ENCODE measurements at regions not wholly inside any gene's neighbourhood (a gene's known extent, or its start where the extent isn't known, plus 50 kb on each side); places are given as distances from the start of the nearest gene placed in this dataset.

GRCh38 chr12:93078059-93078458 lies 149.0 kb upstream of the EEA1 start:
- TF ChIP-seq, protein P1, sequence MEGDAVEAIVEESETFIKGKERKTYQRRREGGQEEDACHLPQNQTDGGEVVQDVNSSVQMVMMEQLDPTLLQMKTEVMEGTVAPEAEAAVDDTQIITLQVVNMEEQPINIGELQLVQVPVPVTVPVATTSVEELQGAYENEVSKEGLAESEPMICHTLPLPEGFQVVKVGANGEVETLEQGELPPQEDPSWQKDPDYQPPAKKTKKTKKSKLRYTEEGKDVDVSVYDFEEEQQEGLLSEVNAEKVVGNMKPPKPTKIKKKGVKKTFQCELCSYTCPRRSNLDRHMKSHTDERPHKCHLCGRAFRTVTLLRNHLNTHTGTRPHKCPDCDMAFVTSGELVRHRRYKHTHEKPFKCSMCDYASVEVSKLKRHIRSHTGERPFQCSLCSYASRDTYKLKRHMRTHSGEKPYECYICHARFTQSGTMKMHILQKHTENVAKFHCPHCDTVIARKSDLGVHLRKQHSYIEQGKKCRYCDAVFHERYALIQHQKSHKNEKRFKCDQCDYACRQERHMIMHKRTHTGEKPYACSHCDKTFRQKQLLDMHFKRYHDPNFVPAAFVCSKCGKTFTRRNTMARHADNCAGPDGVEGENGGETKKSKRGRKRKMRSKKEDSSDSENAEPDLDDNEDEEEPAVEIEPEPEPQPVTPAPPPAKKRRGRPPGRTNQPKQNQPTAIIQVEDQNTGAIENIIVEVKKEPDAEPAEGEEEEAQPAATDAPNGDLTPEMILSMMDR (IDR thresholded peaks at IDR 0.05; ENCODE audit: low read length) = no peak
- TF ChIP-seq EZH2 (IDR thresholded peaks at IDR 0.05; ENCODE audit: borderline replicate concordance, low read length) = no peak
